Smooth muscle cell (in vitro differentiated cells): ENCODE measurements at regions not wholly inside any gene's neighbourhood (a gene's known extent, or its start where the extent isn't known, plus 50 kb on each side); places are given as distances from the start of the nearest gene placed in this dataset.
"Not testable (repeated sequence)": the region's sequence is repeated elsewhere in the genome, so short reads cannot be mapped to it uniquely, and the experiment has no call there.

ENCODE experiments used
- DNase-seq: peaks from one replicate; lab custom pipeline; 2025; ENCODE audit not compliant: unreplicated experiment; lab: John Stamatoyannopoulos, UW
- H2AFZ ChIP-seq: fragments of 200-600 bp; sonication (generic); 2 replicates; pipeline ENCODE4 v1.6.0; 2016; ENCODE audit warnings: antibody characterized with exemption, low read depth, mild to moderate bottlenecking
- H3F3A ChIP-seq: fragments of 200-600 bp; sonication (generic); 2 replicates; pipeline ENCODE4 v1.6.0; 2017; ENCODE audit warnings: antibody characterized with exemption, low read depth
- H3K27ac ChIP-seq: fragments of 200-600 bp; sonication (generic); 2 replicates; pipeline ENCODE4 v1.5.1; 2016; ENCODE audit warnings: low read depth, mild to moderate bottlenecking
- H3K27me3 ChIP-seq: fragments of 200-600 bp; sonication (generic); 2 replicates; pipeline ENCODE4 v1.6.1; 2016; ENCODE audit warnings: low read depth, mild to moderate bottlenecking
- H3K36me3 ChIP-seq: fragments of 200-600 bp; sonication (generic); 2 replicates; pipeline ENCODE4 v1.5.1; 2016; ENCODE audit warnings: low read depth
- H3K4me1 ChIP-seq: fragments of 200-600 bp; sonication (generic); 2 replicates; pipeline ENCODE4 v1.5.1; 2016; ENCODE audit warnings: low read depth
- H3K4me2 ChIP-seq: fragments of 200-600 bp; sonication (generic); 2 replicates; pipeline ENCODE4 v1.6.0; 2016; ENCODE audit warnings: mild to moderate bottlenecking
- H3K4me3 ChIP-seq: fragments of 200-600 bp; sonication (generic); 2 replicates; pipeline ENCODE4 v1.5.1; 2016; ENCODE audit warnings: mild to moderate bottlenecking
- H3K79me2 ChIP-seq: fragments of 200-600 bp; sonication (generic); 2 replicates; pipeline ENCODE4 v1.6.0; 2016; ENCODE audit warnings: low read depth, mild to moderate bottlenecking
- H3K9ac ChIP-seq: fragments of 200-600 bp; sonication (generic); 2 replicates; pipeline ENCODE4 v1.6.0; 2016; ENCODE audit warnings: low read depth
- H3K9me3 ChIP-seq: fragments of 200-600 bp; sonication (generic); replicated peaks from 2 replicates; pipeline ENCODE4 v1.5.1; 2016; ENCODE audit warnings: low read depth
- H4K20me1 ChIP-seq: fragments of 200-600 bp; sonication (generic); 2 replicates; pipeline ENCODE4 v1.6.0; 2016; ENCODE audit warnings: low read depth
- CTCF ChIP-seq: fragments of 200-600 bp; sonication (generic); IDR thresholded peaks from 2 replicates; pipeline ENCODE4 v1.5.1; 2017; ENCODE audit warnings: borderline replicate concordance, mild to moderate bottlenecking, antibody characterized with exemption; ENCODE audit not compliant: insufficient read depth, poor library complexity, severe bottlenecking
- WGBS: methylation state at CpG from one replicate; pipeline ENCODE4 v1.1.7; 2016; ENCODE audit warnings: low lambda C conversion rate; 5-methylcytosine and 5-hydroxymethylcytosine counted together

GRCh38 chr9:71269859-71270258 is 148.4 kb upstream of the TRPM3 start:
- Histone ChIP-seq H3K36me3 (no peaks in the 10 kb centered on the region), H3K4me2 (no peak overlapping the region), H3K79me2 (no peaks in the 10 kb centered on the region), H2AFZ (no peak overlapping the region), H3K27me3 (peaks cover 9% of the 10 kb centered on the region), H3K9me3 (no peaks in the 10 kb centered on the region), H3K4me1 (peaks cover 72% of the 10 kb centered on the region), H3F3A (no peaks in the 10 kb centered on the region), H4K20me1 (no peaks in the 10 kb centered on the region), H3K4me3 (no peak overlapping the region), H3K27ac (no peak overlapping the region), H3K9ac (no peak overlapping the region)
- 87% methylated on average over 4 of the region's 4 CpGs for WGBS
- no peak for TF ChIP-seq CTCF
- no peak for DNase-seq

- Histone ChIP-seq H3K4me2 (no peak overlapping the region), H3K4me3 (no peak overlapping the region), H4K20me1 (no peaks in the 10 kb centered on the region), H3K4me1 (peaks cover 64% of the 10 kb centered on the region), H3K36me3 (no peaks in the 10 kb centered on the region), H3K27ac (no peak overlapping the region), H3K9ac (no peak overlapping the region), H3K27me3 (peaks cover 17% of the 10 kb centered on the region), H3F3A (no peaks in the 10 kb centered on the region), H3K79me2 (no peaks in the 10 kb centered on the region), H3K9me3 (no peaks in the 10 kb centered on the region), H2AFZ (no peak overlapping the region)
- 77% methylated on average over 5 of the region's 5 CpGs for WGBS
- no peak for TF ChIP-seq CTCF
- no peak for DNase-seq
These were observed 147.6 kb upstream of the TRPM3 start for GRCh38 chr9:71268871-71269635.

- no peak overlapping the region for H3K9ac ChIP-seq
- H3K4me1 ChIP-seq = peaks cover 16% of the 10 kb centered on the region
- H3K36me3 ChIP-seq = no peaks in the 10 kb centered on the region
- no peak for TF ChIP-seq CTCF
- H3K79me2 ChIP-seq = no peaks in the 10 kb centered on the region
- H4K20me1 ChIP-seq = no peaks in the 10 kb centered on the region
- H2AFZ ChIP-seq = no peak overlapping the region
- no peak overlapping the region for H3K4me2 ChIP-seq
- H3K27ac ChIP-seq = no peak overlapping the region
- no peaks in the 10 kb centered on the region for H3K9me3 ChIP-seq
- H3K27me3 ChIP-seq = peaks cover 22% of the 10 kb centered on the region
- no peak for DNase-seq
- H3F3A ChIP-seq = no peaks in the 10 kb centered on the region
- H3K4me3 ChIP-seq = no peak overlapping the region
These were observed 142.0 kb upstream of the TRPM3 start for GRCh38 chr9:71263451-71263850.

- H3K4me3 ChIP-seq, H3K9ac ChIP-seq, H3K4me1 ChIP-seq, H4K20me1 ChIP-seq, H3K4me2 ChIP-seq, H3K79me2 ChIP-seq, H3K27ac ChIP-seq, H3F3A ChIP-seq, H3K36me3 ChIP-seq, DNase-seq, H3K9me3 ChIP-seq, H2AFZ ChIP-seq: not testable (repeated sequence)
- WGBS = 83% methylated on average over 2 of the region's 2 CpGs
- H3K27me3 ChIP-seq = peaks cover 12% of the 10 kb centered on the region
These were observed 139.0 kb upstream of the TRPM3 start for GRCh38 chr9:71260419-71260818.
